ENCODE measurements at regions not wholly inside any gene's neighbourhood (a gene's known extent, or its start where the extent isn't known, plus 50 kb on each side); places are given as distances from the start of the nearest gene placed in this dataset.

DNA sequence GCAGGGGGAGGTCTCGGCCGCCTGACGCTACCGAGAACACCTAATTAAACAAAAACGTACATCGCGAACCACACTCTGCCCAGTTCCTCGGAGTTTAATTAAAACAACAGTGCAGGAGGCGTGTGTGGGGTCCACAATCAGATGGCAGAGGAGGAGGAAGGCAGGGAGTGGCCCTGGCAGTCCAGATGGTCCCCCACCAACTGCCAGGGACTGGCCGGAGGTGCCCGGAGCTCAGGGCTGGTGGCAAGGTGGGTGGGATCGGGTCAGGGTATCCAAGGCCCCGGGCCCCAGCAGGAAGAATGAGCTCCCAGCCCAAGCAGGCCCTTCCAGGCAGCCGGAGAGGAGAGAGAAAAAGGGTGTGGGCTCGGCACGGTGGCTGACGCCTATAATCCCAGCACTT is 71.3 kb downstream of the PTPRS start:
- no peak overlapping the region for H2AK5ac ChIP-seq (ENCODE audit: low read depth, low read length)
- FAIRE-seq (no peak), DNase-seq (ENCODE audit: low read depth in 1 of 2, low spot score in 2 of 2) (no peak)
- no peak overlapping the region for H2BK120ac ChIP-seq (replicated peaks; ENCODE audit: low read depth, low read length)
- no peak overlapping the region for H3K4me2 ChIP-seq (ENCODE audit: insufficient read depth in 1 of 2, low read depth in 2 of 2, low read length in 2 of 2)
- H3K23ac ChIP-seq (ENCODE audit: insufficient read length) = no peak overlapping the region
- ChIA-PET CTCF (ENCODE audit: partially characterized antibody) (interaction anchor here (1.1 to 1.6 kb wide), 2 partner anchors 26 to 254 kb away, joined by 3 to 4 read pairs; no protein-coding TSS in a partner anchor), POLR2A (ENCODE audit: partially characterized antibody) (interaction anchor here (1.1 to 1.5 kb wide), 2 partner anchors 24 to 58 kb away, joined by 3 to 4 read pairs; no protein-coding TSS in a partner anchor)
- no peak overlapping the region for H4K5ac ChIP-seq (ENCODE audit: insufficient read length, low read depth, low read length)
- WGBS, 2 experiments (ENCODE audit: extremely low coverage in 1 of 2, insufficient coverage in 1 of 2, insufficient read length in 1 of 2, insufficient replicate concordance in 2 of 2, low coverage in 1 of 2, low lambda C conversion rate in 2 of 2, missing lambda C conversion rate in 1 of 2) = 93% methylated on average over 16 of the region's 17 CpGs; no CpG with 5 or more reads in 1 of the 2 experiments
- H3K23me2 ChIP-seq (ENCODE audit: low read depth, low read length) = no peaks in the 10 kb centered on the region
- H4K8ac ChIP-seq (ENCODE audit: extremely low read depth, insufficient read depth, low read length) = no peak overlapping the region
- no peaks in the 10 kb centered on the region for H3K9me3 ChIP-seq (ENCODE audit: insufficient read depth in 2 of 2, low read depth in 1 of 2, low read length in 1 of 2)
- H3K79me1 ChIP-seq (ENCODE audit: low read depth, low read length) = peaks cover 4% of the 10 kb centered on the region; the same call in 1 of the 2 replicates
- no peak overlapping the region for H3K18ac ChIP-seq (ENCODE audit: extremely low read depth, low read length)
- H3K14ac ChIP-seq (ENCODE audit: insufficient read length) = no peak overlapping the region
- H3K79me2 ChIP-seq (ENCODE audit: control insufficient read depth in 1 of 2, insufficient read depth in 2 of 2, low read length in 2 of 2) = no peaks in the 10 kb centered on the region
- no peak overlapping the region for H4K91ac ChIP-seq (replicated peaks; ENCODE audit: insufficient read length, low read length)
- H2BK15ac ChIP-seq (ENCODE audit: low read length) = no peak overlapping the region
- H4K20me1 ChIP-seq (replicated peaks in 1 of 2; ENCODE audit: control insufficient read depth in 1 of 2, insufficient read depth in 2 of 2, low read length in 2 of 2) = peaks cover 5 to 16% of the 10 kb centered on the region in 2 experiments
- H2BK20ac ChIP-seq (ENCODE audit: low read length) = no peak overlapping the region
- no peak overlapping the region for H2AFZ ChIP-seq (ENCODE audit: low read length)
- H3K27me3 ChIP-seq (replicated peaks in 1 of 4; ENCODE audit: control insufficient read depth in 3 of 4, extremely low read depth in 1 of 4, insufficient read depth in 3 of 4, low read length in 3 of 4) = no peaks in the 10 kb centered on the region
- H3K56ac ChIP-seq (replicated peaks; ENCODE audit: insufficient read length, low read depth, low read length) = no peak overlapping the region
- no peak overlapping the region for H3K27ac ChIP-seq (ENCODE audit: low read depth, low read length)
- H3K4me1 ChIP-seq (replicated peaks in 1 of 4; ENCODE audit: control insufficient read depth in 3 of 4, insufficient read depth in 4 of 4, low read length in 3 of 4) = no peaks in the 10 kb centered on the region
- peaks cover 17 to 38% (median 21%) of the 10 kb centered on the region in 4 experiments for H3K36me3 ChIP-seq (ENCODE audit: control insufficient read depth in 2 of 4, insufficient read depth in 4 of 4, low read length in 3 of 4)
- no peak overlapping the region for H2BK5ac ChIP-seq (ENCODE audit: low read depth, low read length)
- no peak overlapping the region for H2BK12ac ChIP-seq (ENCODE audit: low read depth, low read length)
- H3K4ac ChIP-seq (replicated peaks; ENCODE audit: insufficient read length, low read depth, low read length) = no peak overlapping the region
- H3K4me3 ChIP-seq (ENCODE audit: extremely low read depth in 1 of 4, insufficient read depth in 2 of 4, low read depth in 3 of 4, low read length in 4 of 4) = no peak overlapping the region
- no peak overlapping the region for H3K9ac ChIP-seq (replicated peaks in 1 of 4; ENCODE audit: extremely low read depth in 1 of 4, low read depth in 3 of 4, low read length in 3 of 4)
- TF ChIP-seq KDM1A (IDR thresholded peaks at IDR 0.05; ENCODE audit: borderline replicate concordance, low read length) (no peak), YY1 (IDR thresholded peaks at IDR 0.05; ENCODE audit: low read depth, low read length) (no peak), POLR2A (IDR thresholded peaks at IDR 0.05; ENCODE audit: control extremely low read depth in 1 of 2, low read depth in 2 of 2, low read length in 2 of 2) (no peak), EP300 (IDR thresholded peaks at IDR 0.05; ENCODE audit: borderline replicate concordance in 1 of 2, low read depth in 2 of 2, low read length in 2 of 2) (no peak), ZNF274 (IDR thresholded peaks at IDR 0.05; ENCODE audit: borderline replicate concordance, extremely low read depth, low read length) (no peak), CHD1 (IDR thresholded peaks at IDR 0.05; ENCODE audit: low read depth, low read length) (no peak), RAD21 (IDR thresholded peaks at IDR 0.05 in 1 of 2, conservative IDR thresholded peaks at IDR 0.05 in 1 of 2; ENCODE audit: low read depth in 2 of 2, low read length in 2 of 2) (no peak), SRF (IDR thresholded peaks at IDR 0.05; ENCODE audit: low read depth, low read length) (no peak), SIX5 (IDR thresholded peaks at IDR 0.05; ENCODE audit: low read depth, low read length) (no peak), GTF2F1 (IDR thresholded peaks at IDR 0.05; ENCODE audit: borderline replicate concordance, low read depth, low read length) (no peak)
- TF ChIP-seq, protein P1, sequence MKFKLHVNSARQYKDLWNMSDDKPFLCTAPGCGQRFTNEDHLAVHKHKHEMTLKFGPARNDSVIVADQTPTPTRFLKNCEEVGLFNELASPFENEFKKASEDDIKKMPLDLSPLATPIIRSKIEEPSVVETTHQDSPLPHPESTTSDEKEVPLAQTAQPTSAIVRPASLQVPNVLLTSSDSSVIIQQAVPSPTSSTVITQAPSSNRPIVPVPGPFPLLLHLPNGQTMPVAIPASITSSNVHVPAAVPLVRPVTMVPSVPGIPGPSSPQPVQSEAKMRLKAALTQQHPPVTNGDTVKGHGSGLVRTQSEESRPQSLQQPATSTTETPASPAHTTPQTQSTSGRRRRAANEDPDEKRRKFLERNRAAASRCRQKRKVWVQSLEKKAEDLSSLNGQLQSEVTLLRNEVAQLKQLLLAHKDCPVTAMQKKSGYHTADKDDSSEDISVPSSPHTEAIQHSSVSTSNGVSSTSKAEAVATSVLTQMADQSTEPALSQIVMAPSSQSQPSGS (IDR thresholded peaks at IDR 0.05; ENCODE audit: low read length) = no peak
- TF ChIP-seq, protein P2, sequence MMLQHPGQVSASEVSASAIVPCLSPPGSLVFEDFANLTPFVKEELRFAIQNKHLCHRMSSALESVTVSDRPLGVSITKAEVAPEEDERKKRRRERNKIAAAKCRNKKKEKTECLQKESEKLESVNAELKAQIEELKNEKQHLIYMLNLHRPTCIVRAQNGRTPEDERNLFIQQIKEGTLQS (IDR thresholded peaks at IDR 0.05; ENCODE audit: insufficient read depth, low read depth, low read length) = no peak

All from H1 (cell line).